IMR-90 (cell line): ENCODE measurements at regions not wholly inside any gene's neighbourhood (a gene's known extent, or its start where the extent isn't known, plus 50 kb on each side); places are given as distances from the start of the nearest gene placed in this dataset.

ENCODE experiments used
- ATAC-seq: fragments of 200-7000 bp; cut with Tn5 transposase; 2 replicates; pipeline ENCODE4 v1.9.1; 2020; ENCODE audit warnings: low read depth, mild to moderate bottlenecking, moderate library complexity
- BruUV-seq: library from RNA; stranded (reverse); fragments of 400-500 nt; replicated peaks from 2 replicates; lab custom pipeline; 2021; lab: Mats Ljungman, UMichigan
- CTCF ChIA-PET: fragments of 300-600 bp; formaldehyde crosslinking; extraction: SDS; loops from one replicate; lab custom pipeline; 2021; ENCODE audit warnings: antibody characterized with exemption; lab: Yijun Ruan, JAX
- POLR2A ChIA-PET: fragments of 300-600 bp; sonication (Branson Sonifier 250); formaldehyde crosslinking; loops from one replicate; lab custom pipeline; 2022; ENCODE audit warnings: antibody characterized with exemption; ENCODE audit not compliant: unreplicated experiment; lab: Charles Lee
- DNase-seq: peaks from one replicate; pipeline ENCODE4 v3.0.0; 2013
- H2AFZ ChIP-seq: replicated peaks from 2 replicates; pipeline ENCODE3; 2013; ENCODE audit warnings: low read length, mild to moderate bottlenecking; ENCODE audit not compliant: poor library complexity
- H2AK5ac ChIP-seq: 2 replicates; pipeline ENCODE4 v1.6.1; 2013; ENCODE audit warnings: low read depth, low read length, inconsistent platforms
- H2AK9ac ChIP-seq: replicated peaks from 2 replicates; pipeline ENCODE3; 2013; ENCODE audit warnings: mild to moderate bottlenecking, low read depth, low read length, moderate library complexity; ENCODE audit not compliant: poor library complexity
- H2BK120ac ChIP-seq: 2 replicates; pipeline ENCODE4 v1.6.1; 2013; ENCODE audit warnings: low read depth, low read length, inconsistent platforms
- H2BK15ac ChIP-seq: 3 replicates; pipeline ENCODE4 v1.6.1; 2013; ENCODE audit warnings: low read depth, low read length, inconsistent platforms
- H2BK20ac ChIP-seq: 2 replicates; pipeline ENCODE4 v1.6.1; 2013; ENCODE audit warnings: low read depth, mild to moderate bottlenecking, inconsistent platforms, low read length, moderate library complexity
- H2BK5ac ChIP-seq: 2 replicates; pipeline ENCODE4 v1.6.1; 2013; ENCODE audit warnings: mild to moderate bottlenecking, low read depth, low read length, inconsistent platforms; ENCODE audit not compliant: poor library complexity, severe bottlenecking
- H3K14ac ChIP-seq: replicated peaks from 2 replicates; pipeline ENCODE4 v1.6.1; 2013; ENCODE audit warnings: low read depth, low read length, inconsistent platforms
- H3K18ac ChIP-seq: 2 replicates; pipeline ENCODE4 v1.6.1; 2013; ENCODE audit warnings: low read depth, low read length, control low read depth
- H3K23ac ChIP-seq: 2 replicates; pipeline ENCODE4 v1.6.1; 2013; ENCODE audit warnings: low read depth, low read length, inconsistent platforms
- H3K27ac ChIP-seq: 2 replicates; pipeline ENCODE4 v1.5.1; 2013; ENCODE audit warnings: mild to moderate bottlenecking, control low read depth, low read length; ENCODE audit not compliant: insufficient read depth
- H3K27me3 ChIP-seq: 2 replicates; pipeline ENCODE4 v1.6.1; 2013; ENCODE audit warnings: low read length; ENCODE audit not compliant: control insufficient read depth, insufficient read depth
- H3K36me3 ChIP-seq: 2 replicates; pipeline ENCODE4 v1.6.1; 2013; ENCODE audit warnings: low read length, mixed read lengths; ENCODE audit not compliant: control insufficient read depth, insufficient read depth
- H3K4ac ChIP-seq: 2 replicates; pipeline ENCODE4 v1.6.1; 2013; ENCODE audit warnings: low read depth, low read length, inconsistent platforms
- H3K4me1 ChIP-seq: 2 replicates; pipeline ENCODE4 v1.6.1; 2013; ENCODE audit warnings: low read length, mixed read lengths; ENCODE audit not compliant: control insufficient read depth, insufficient read depth
- H3K4me2 ChIP-seq: 2 replicates; pipeline ENCODE4 v1.6.1; 2013; ENCODE audit warnings: low read depth, mild to moderate bottlenecking, control low read depth, low read length, moderate library complexity
- H3K4me3 ChIP-seq: 2 replicates; pipeline ENCODE4 v1.5.1; 2013; ENCODE audit warnings: low read depth, mild to moderate bottlenecking, control low read depth, low read length, moderate library complexity; ENCODE audit not compliant: insufficient read depth
- H3K56ac ChIP-seq: 2 replicates; pipeline ENCODE4 v1.6.1; 2013; ENCODE audit warnings: low read length, inconsistent platforms; ENCODE audit not compliant: insufficient read depth; ENCODE audit errors: extremely low read depth
- H3K79me1 ChIP-seq, 2 experiments: 2 replicates each; pipeline ENCODE4 v1.6.1; 2013; ENCODE audit warnings: low read length in 2 of 2, inconsistent platforms in 1 of 2, low read depth in 1 of 2
- H3K9ac ChIP-seq: 2 replicates; pipeline ENCODE4 v1.6.1; 2013; ENCODE audit warnings: low read depth, low read length, control low read depth
- H3K9me1 ChIP-seq: 2 replicates; pipeline ENCODE4 v1.6.1; 2013; ENCODE audit warnings: low read length, inconsistent platforms; ENCODE audit not compliant: insufficient read depth
- H3K9me3 ChIP-seq: 2 replicates; pipeline ENCODE4 v1.6.1; 2013; ENCODE audit warnings: low read length; ENCODE audit not compliant: control insufficient read depth, insufficient read depth
- H4K20me1 ChIP-seq: 2 replicates; pipeline ENCODE4 v1.6.1; 2013; ENCODE audit warnings: low read length, inconsistent platforms; ENCODE audit not compliant: insufficient read depth
- H4K5ac ChIP-seq: 2 replicates; pipeline ENCODE4 v1.6.1; 2013; ENCODE audit warnings: mild to moderate bottlenecking, low read depth, low read length, control low read depth
- H4K8ac ChIP-seq, 2 experiments: 2 replicates each; pipeline ENCODE4 v1.6.1; 2013; ENCODE audit warnings: low read depth in 2 of 2, low read length in 2 of 2, control low read depth in 1 of 2, inconsistent platforms in 1 of 2
- H4K91ac ChIP-seq: 2 replicates; pipeline ENCODE4 v1.6.1; 2013; ENCODE audit warnings: low read depth, low read length, inconsistent platforms; ENCODE audit not compliant: insufficient read depth
- BHLHE40 ChIP-seq: fragments of 150-350 bp; IDR thresholded peaks from 2 replicates; pipeline ENCODE4 v1.6.1; 2016; ENCODE audit warnings: mild to moderate bottlenecking, low read depth, low read length
- CEBPB ChIP-seq: IDR thresholded peaks from 2 replicates; pipeline ENCODE4 v1.6.1; 2012; ENCODE audit warnings: low read depth, low read length, improper control_type of control experiment
- CHD1 ChIP-seq: IDR thresholded peaks from 2 replicates; pipeline ENCODE4 v1.6.1; 2012; ENCODE audit warnings: low read depth, low read length, improper control_type of control experiment
- ELK1 ChIP-seq: fragments of 150-350 bp; IDR thresholded peaks from 2 replicates; pipeline ENCODE4 v1.6.1; 2016; ENCODE audit warnings: low read depth, mild to moderate bottlenecking, low read length, moderate library complexity, borderline replicate concordance
- FOS ChIP-seq: fragments of 150-350 bp; IDR thresholded peaks from 2 replicates; pipeline ENCODE4 v1.6.1; 2016; ENCODE audit warnings: low read depth, low read length
- MAFK ChIP-seq: IDR thresholded peaks from 2 replicates; pipeline ENCODE4 v1.6.1; 2012; ENCODE audit warnings: low read depth, low read length, improper control_type of control experiment
- MAZ ChIP-seq: IDR thresholded peaks from 2 replicates; pipeline ENCODE4 v1.6.1; 2012; ENCODE audit warnings: low read depth, mild to moderate bottlenecking, low read length, improper control_type of control experiment, moderate library complexity, borderline replicate concordance
- MXI1 ChIP-seq: IDR thresholded peaks from 2 replicates; pipeline ENCODE4 v1.6.1; 2012; ENCODE audit warnings: low read depth, mild to moderate bottlenecking, low read length, moderate library complexity, borderline replicate concordance
- NFE2L2 ChIP-seq: fragments of 150-350 bp; IDR thresholded peaks from 2 replicates; pipeline ENCODE4 v1.6.1; 2016; ENCODE audit warnings: low read depth, mild to moderate bottlenecking, low read length
- POLR2A ChIP-seq: IDR thresholded peaks from 2 replicates; pipeline ENCODE4 v1.6.1; 2012; ENCODE audit warnings: mild to moderate bottlenecking, low read depth, low read length
- RAD21 ChIP-seq: IDR thresholded peaks from 2 replicates; pipeline ENCODE4 v1.6.1; 2012; ENCODE audit warnings: low read length, improper control_type of control experiment
- RCOR1 ChIP-seq: IDR thresholded peaks from 2 replicates; pipeline ENCODE4 v1.6.1; 2012; ENCODE audit warnings: mild to moderate bottlenecking, low read length, improper control_type of control experiment; ENCODE audit not compliant: insufficient replicate concordance
- RFX5 ChIP-seq: IDR thresholded peaks from 2 replicates; pipeline ENCODE4 v1.8.0; 2012; ENCODE audit warnings: low read depth, mild to moderate bottlenecking, low read length, moderate library complexity
- SMC3 ChIP-seq: fragments of 150-350 bp; IDR thresholded peaks from 2 replicates; pipeline ENCODE4 v1.6.1; 2016; ENCODE audit warnings: low read depth, mild to moderate bottlenecking, antibody characterized with exemption, low read length, moderate library complexity
- WGBS, 2 experiments: methylation state at CpG; one replicate each; pipeline versions ENCODE4 v1.1.5 to v1.1.7; 2013; ENCODE audit warnings: missing lambda C conversion rate in 2 of 2; ENCODE audit not compliant: insufficient read length in 1 of 2; ENCODE audit errors: extremely low coverage in 2 of 2; 5-methylcytosine and 5-hydroxymethylcytosine counted together
- dilution Hi-C: fragments of 300-500 bp; cut with HindIII; formaldehyde crosslinking; loops from one replicate; pipeline ENCODE4 v1.14.3; 2018; ENCODE audit warnings: low sequenced_read_pairs; ENCODE audit not compliant: unreplicated experiment
- in situ Hi-C: fragments of 300-500 bp; cut with MboI; formaldehyde crosslinking; loops from 3 replicates; pipeline ENCODE4 v1.14.3; 2019; ENCODE audit warnings: low sequenced_read_pairs, inconsistent platforms, mixed read lengths
- intact Hi-C: fragments of 100-400 bp; cut with micrococcal nuclease; formaldehyde crosslinking; loops from 2 replicates; pipeline ENCODE4 v1.10.0; 2022
- TF ChIP-seq, protein P1 (sequence below): conservative IDR thresholded peaks from 2 replicates; pipeline ENCODE4 v1.5.1; 2012; ENCODE audit warnings: mild to moderate bottlenecking, low read depth, low read length, improper control_type of control experiment
- TF ChIP-seq, protein P2 (sequence below): fragments of 150-350 bp; IDR thresholded peaks from 2 replicates; pipeline ENCODE4 v1.6.1; 2017; ENCODE audit warnings: mild to moderate bottlenecking, antibody characterized with exemption, low read length, low read depth

DNA sequence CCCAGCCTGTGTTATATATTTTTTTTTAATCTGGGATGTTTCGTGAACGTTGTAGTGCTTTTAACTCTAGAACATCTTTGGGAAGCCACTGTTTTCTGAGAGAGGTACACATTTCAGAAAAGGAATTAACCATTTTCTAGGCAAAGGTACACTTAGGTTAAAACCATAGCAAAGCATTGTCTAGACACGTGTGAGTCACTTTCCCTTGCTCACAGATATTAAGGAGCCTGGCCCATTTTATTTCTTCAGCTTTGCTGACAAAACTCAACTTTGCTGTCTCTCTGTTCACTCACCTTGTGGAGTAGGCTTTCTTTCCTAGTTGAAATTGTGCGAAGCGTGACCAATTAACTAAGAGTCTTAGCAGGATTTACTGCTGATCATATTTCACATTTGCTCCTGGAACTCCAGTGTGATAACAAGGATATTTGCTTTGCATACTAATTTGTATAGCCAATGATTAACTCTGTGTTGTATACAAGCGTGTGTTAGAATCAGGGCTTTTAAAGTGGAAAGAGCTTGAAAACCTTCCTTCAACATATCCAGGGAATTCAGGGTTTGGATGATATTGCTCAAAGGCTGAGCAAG, 215.0 kb upstream of the AGAP1 start:
- BruUV-seq = no TSS peak

More for the DNA sequence above, 215.0 kb upstream of the AGAP1 start:
- H2AK5ac ChIP-seq = no peak overlapping the region
- intact Hi-C loops = no loop called here
- no peak overlapping the region for H3K18ac ChIP-seq
- H2BK20ac ChIP-seq = no peak overlapping the region
- H2BK15ac ChIP-seq = no peak overlapping the region
- H2AK9ac ChIP-seq = no peak overlapping the region
- H3K4me3 ChIP-seq = no peak overlapping the region
- ChIA-PET CTCF (no interaction called here), POLR2A (no interaction called here)
- no peak overlapping the region for H3K14ac ChIP-seq
- H3K9me1 ChIP-seq = no peaks in the 10 kb centered on the region
- no peak overlapping the region for H4K5ac ChIP-seq
- in situ Hi-C loops = no loop called here
- peaks cover 12% of the 10 kb centered on the region for H3K27me3 ChIP-seq
- WGBS, 2 experiments = no CpG with 5 or more reads among the region's 6 CpGs
- no peak for DNase-seq
- H3K9me3 ChIP-seq = no peaks in the 10 kb centered on the region; the same call in 1 of the 2 replicates
- H3K4me2 ChIP-seq = no peak overlapping the region
- H3K79me1 ChIP-seq = no peaks in the 10 kb centered on the region
- H3K23ac ChIP-seq = no peak overlapping the region
- no peaks in the 10 kb centered on the region for H3K4me1 ChIP-seq
- H2AFZ ChIP-seq = no peak overlapping the region
- H3K56ac ChIP-seq = no peak overlapping the region
- no peaks in the 10 kb centered on the region for H4K20me1 ChIP-seq
- no peak overlapping the region for H3K9ac ChIP-seq
- dilution Hi-C loops = no loop called here
- H3K27ac ChIP-seq = no peak overlapping the region
- no peak for ATAC-seq
- no peak overlapping the region for H4K91ac ChIP-seq
- H2BK120ac ChIP-seq = no peak overlapping the region
- no peak overlapping the region for H4K8ac ChIP-seq
- H3K36me3 ChIP-seq = no peaks in the 10 kb centered on the region
- H3K4ac ChIP-seq = no peak overlapping the region
- no peak for TF ChIP-seq MAFK
- TF ChIP-seq, protein P1, sequence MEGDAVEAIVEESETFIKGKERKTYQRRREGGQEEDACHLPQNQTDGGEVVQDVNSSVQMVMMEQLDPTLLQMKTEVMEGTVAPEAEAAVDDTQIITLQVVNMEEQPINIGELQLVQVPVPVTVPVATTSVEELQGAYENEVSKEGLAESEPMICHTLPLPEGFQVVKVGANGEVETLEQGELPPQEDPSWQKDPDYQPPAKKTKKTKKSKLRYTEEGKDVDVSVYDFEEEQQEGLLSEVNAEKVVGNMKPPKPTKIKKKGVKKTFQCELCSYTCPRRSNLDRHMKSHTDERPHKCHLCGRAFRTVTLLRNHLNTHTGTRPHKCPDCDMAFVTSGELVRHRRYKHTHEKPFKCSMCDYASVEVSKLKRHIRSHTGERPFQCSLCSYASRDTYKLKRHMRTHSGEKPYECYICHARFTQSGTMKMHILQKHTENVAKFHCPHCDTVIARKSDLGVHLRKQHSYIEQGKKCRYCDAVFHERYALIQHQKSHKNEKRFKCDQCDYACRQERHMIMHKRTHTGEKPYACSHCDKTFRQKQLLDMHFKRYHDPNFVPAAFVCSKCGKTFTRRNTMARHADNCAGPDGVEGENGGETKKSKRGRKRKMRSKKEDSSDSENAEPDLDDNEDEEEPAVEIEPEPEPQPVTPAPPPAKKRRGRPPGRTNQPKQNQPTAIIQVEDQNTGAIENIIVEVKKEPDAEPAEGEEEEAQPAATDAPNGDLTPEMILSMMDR = no peak
- TF ChIP-seq POLR2A = no peak
- no peak for TF ChIP-seq ELK1
- no peak for TF ChIP-seq SMC3
- no peak for TF ChIP-seq BHLHE40
- TF ChIP-seq RAD21 = no peak
- TF ChIP-seq, protein P2, sequence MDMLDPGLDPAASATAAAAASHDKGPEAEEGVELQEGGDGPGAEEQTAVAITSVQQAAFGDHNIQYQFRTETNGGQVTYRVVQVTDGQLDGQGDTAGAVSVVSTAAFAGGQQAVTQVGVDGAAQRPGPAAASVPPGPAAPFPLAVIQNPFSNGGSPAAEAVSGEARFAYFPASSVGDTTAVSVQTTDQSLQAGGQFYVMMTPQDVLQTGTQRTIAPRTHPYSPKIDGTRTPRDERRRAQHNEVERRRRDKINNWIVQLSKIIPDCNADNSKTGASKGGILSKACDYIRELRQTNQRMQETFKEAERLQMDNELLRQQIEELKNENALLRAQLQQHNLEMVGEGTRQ = no peak
- no peak for TF ChIP-seq NFE2L2
- TF ChIP-seq RFX5 = no peak
- TF ChIP-seq FOS = no peak
- no peak for TF ChIP-seq MXI1
- no peak for TF ChIP-seq RCOR1
- TF ChIP-seq MAZ = no peak
- TF ChIP-seq CEBPB = no peak
- no peak for TF ChIP-seq CHD1
- H2BK5ac ChIP-seq = no peak overlapping the region
